ENCODE measurements at regions not wholly inside any gene's neighbourhood (a gene's known extent, or its start where the extent isn't known, plus 50 kb on each side); places are given as distances from the start of the nearest gene placed in this dataset.

- TF ChIP-seq HIC1 (tag by site-specific recombination; IDR thresholded peaks at IDR 0.05) = peak; percentile 31; the same call in 1 of the 2 replicates
- TF ChIP-seq ZNF292 (tag by site-specific recombination; IDR thresholded peaks at IDR 0.05; ENCODE audit: borderline replicate concordance, low read depth) = no peak
- TF ChIP-seq PRDM6 (tag by site-specific recombination; IDR thresholded peaks at IDR 0.05) = peak; percentile 73
- TF ChIP-seq ZBTB7A (tag by site-specific recombination; IDR thresholded peaks at IDR 0.05; ENCODE audit: low read depth) = no peak
- TF ChIP-seq KLF10 (tag by site-specific recombination; IDR thresholded peaks at IDR 0.05) = peak; percentile 48; the same call in 1 of the 2 replicates
- TF ChIP-seq ZNF830 (tag by site-specific recombination; IDR thresholded peaks at IDR 0.05; ENCODE audit: low read depth) = no peak
- TF ChIP-seq ZNF600 (tag by site-specific recombination; IDR thresholded peaks at IDR 0.05) = peak; percentile 84
- no peak for TF ChIP-seq SP2 (tag by site-specific recombination; IDR thresholded peaks at IDR 0.05)
- TF ChIP-seq ZBTB10 (tag by site-specific recombination; IDR thresholded peaks at IDR 0.05) = no peak
- TF ChIP-seq ZNF341 (tag by site-specific recombination; IDR thresholded peaks at IDR 0.05; ENCODE audit: low read depth) = no peak
- TF ChIP-seq OSR2 (tag by site-specific recombination; IDR thresholded peaks at IDR 0.05) = peak; percentile 97
- no peak for TF ChIP-seq SP3 (tag by site-specific recombination; IDR thresholded peaks at IDR 0.05)
- TF ChIP-seq ZFP37 (tag by site-specific recombination; IDR thresholded peaks at IDR 0.05) = no peak
- no peak for TF ChIP-seq TCF7L2 (IDR thresholded peaks at IDR 0.05; ENCODE audit: borderline replicate concordance, low read depth, low read length)
- TF ChIP-seq ZNF530 (tag by site-specific recombination; IDR thresholded peaks at IDR 0.05; ENCODE audit: low read depth) = no peak
- TF ChIP-seq, protein P1, sequence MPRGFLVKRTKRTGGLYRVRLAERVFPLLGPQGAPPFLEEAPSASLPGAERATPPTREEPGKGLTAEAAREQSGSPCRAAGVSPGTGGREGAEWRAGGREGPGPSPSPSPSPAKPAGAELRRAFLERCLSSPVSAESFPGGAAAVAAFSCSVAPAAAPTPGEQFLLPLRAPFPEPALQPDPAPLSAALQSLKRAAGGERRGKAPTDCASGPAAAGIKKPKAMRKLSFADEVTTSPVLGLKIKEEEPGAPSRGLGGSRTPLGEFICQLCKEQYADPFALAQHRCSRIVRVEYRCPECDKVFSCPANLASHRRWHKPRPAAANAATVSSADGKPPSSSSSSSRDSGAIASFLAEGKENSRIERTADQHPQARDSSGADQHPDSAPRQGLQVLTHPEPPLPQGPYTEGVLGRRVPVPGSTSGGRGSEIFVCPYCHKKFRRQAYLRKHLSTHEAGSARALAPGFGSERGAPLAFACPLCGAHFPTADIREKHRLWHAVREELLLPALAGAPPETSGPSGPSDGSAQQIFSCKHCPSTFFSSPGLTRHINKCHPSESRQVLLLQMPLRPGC (tag by site-specific recombination; IDR thresholded peaks at IDR 0.05) = peak; percentile 73; the same call in 1 of the 2 replicates
- no peak for TF ChIP-seq ZSCAN5A (tag by site-specific recombination; IDR thresholded peaks at IDR 0.05)
- TF ChIP-seq ZNF184 (tag by site-specific recombination; IDR thresholded peaks at IDR 0.05) = no peak
- TF ChIP-seq ZNF398 (tag by site-specific recombination; IDR thresholded peaks at IDR 0.05) = no peak
- TF ChIP-seq ZNF366 (tag by site-specific recombination; conservative IDR thresholded peaks at IDR 0.05) = peak; percentile 55
- TF ChIP-seq, protein P2, sequence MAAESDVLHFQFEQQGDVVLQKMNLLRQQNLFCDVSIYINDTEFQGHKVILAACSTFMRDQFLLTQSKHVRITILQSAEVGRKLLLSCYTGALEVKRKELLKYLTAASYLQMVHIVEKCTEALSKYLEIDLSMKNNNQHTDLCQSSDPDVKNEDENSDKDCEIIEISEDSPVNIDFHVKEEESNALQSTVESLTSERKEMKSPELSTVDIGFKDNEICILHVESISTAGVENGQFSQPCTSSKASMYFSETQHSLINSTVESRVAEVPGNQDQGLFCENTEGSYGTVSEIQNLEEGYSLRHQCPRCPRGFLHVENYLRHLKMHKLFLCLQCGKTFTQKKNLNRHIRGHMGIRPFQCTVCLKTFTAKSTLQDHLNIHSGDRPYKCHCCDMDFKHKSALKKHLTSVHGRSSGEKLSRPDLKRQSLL (tag by site-specific recombination; IDR thresholded peaks at IDR 0.05) = no peak
- no peak; the same call in 1 of the 2 replicates for TF ChIP-seq SCRT2 (tag by site-specific recombination; IDR thresholded peaks at IDR 0.05)
- no peak for TF ChIP-seq ZFHX2 (tag by site-specific recombination; conservative IDR thresholded peaks at IDR 0.05)
- no peak for TF ChIP-seq BCL11A (tag by site-specific recombination; IDR thresholded peaks at IDR 0.05; ENCODE audit: low read depth)
- TF ChIP-seq ZNF701 (tag by site-specific recombination; IDR thresholded peaks at IDR 0.05) = no peak
- no peak for TF ChIP-seq ZNF785 (tag by site-specific recombination; IDR thresholded peaks at IDR 0.05)
- no peak for TF ChIP-seq ZIC2 (tag by site-specific recombination; IDR thresholded peaks at IDR 0.05)
These were observed 102.8 kb upstream of the TMEM170B start (continued) for GRCh38 chr6:11434565-11435326.
